ENCODE measurements at regions not wholly inside any gene's neighbourhood (a gene's known extent, or its start where the extent isn't known, plus 50 kb on each side); places are given as distances from the start of the nearest gene placed in this dataset.
A peak's percentile ranks its signal among the peaks of the same experiment; 100 is the strongest.

DNA sequence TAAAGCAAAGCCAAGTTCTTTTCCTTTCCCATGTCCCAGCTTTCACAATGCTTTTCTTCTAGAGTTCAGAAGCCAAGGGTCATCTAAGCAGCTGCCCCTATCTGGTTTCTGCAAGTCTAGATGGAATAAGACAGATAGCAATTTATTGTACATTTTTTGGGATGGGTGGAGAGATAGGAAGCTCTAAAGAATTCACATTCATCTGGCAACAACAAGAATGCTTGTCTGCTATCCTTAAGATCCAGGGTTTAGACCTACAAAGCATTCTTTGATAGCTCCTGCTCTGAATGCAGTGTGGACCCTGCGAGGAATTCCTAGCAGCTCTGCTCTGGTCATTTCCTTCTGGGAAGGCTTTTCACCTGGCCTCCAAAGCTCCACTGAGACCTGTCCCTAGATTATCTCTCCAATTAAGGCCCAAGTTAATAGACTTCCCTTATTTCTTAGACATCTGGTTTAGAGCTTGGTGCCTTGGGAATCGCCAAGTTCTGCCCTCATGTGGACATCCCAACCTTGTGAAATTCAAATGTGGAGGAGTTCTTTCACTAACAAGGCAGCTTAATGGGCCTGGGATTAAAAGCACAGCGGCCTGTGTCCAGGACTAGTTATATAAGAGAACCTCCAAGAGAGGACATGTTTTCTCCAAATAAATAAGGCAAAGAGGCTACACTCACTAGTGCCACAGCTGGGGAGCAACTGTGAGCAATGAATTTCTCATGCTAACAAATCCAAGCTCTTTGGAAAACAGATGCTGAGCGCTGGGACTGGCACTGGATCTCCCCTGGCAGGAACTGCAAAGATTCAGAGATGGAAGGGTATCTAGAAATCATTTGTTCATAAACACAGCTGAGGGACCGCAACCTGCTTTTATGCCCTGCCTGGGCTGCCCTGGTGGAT, 384.5 kb upstream of the DDHD1 start:
- no peak for DNase-seq

DNA sequence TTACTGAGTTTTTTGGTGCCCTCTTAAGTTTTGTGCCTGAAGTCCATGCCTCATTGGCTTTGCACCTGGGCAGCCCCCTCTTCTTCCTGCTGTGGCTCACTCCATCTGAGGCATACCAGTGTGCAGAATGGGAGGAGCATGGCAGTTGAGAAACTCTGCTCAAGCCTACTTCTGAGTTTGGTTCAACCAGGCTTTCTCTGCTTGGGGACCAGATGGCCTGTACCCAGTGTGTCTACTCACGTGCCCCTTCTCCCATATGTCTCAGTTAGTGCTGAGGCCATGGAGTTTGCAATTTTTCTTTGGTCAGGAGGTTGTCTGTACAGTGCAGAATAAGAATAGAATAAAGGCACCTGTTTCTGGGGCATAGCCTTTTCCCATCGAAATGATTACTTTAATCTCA, 383.3 kb upstream of the DDHD1 start:
- no peak for DNase-seq

DNA sequence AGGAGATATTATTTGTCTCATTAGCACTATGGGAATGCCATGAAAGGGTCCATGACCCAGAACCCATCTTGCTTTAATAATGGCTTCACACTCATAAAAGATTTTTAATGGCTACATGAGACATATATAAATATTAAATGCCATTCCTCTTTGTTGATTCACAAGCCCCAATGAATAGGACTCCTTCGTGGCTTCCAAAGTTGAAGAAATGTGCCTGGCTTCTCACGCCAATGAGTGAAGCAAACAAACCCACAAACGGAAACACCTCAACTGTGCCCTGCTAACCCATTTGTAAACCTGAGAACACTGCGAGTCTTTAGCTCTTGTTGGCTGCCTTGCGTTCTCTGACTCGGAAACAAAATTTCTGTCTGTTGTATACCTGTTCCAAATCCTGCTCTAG, 381.7 kb upstream of the DDHD1 start:
- DNase-seq: peak; percentile 71

DNA sequence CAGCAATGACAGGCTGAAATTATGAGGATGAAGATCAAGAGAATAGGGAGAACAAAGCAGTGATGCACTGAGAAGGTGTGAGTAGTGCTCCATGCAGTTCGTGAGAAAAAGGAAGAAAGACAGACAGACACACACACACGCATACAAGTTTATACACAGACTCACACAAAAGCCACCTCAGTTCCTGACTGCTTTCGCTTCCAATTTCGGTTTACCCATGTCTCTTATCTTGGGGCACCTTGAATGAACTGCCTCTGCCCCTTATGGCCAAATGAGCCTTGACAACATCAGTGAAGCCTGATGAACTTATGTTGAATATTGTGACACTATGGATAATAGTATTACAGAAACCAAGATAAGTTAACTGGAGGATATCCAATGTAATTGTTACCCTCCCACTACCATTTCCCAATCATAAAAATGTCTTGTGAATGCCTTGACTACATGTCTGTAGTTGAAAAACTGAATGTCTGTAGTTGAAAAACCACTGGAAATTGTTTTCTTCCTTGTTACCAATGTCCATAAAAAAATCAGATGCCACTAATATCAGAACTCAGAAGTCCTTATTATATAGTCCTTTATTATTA, 380.4 kb upstream of the DDHD1 start:
- DNase-seq: no peak

DNA sequence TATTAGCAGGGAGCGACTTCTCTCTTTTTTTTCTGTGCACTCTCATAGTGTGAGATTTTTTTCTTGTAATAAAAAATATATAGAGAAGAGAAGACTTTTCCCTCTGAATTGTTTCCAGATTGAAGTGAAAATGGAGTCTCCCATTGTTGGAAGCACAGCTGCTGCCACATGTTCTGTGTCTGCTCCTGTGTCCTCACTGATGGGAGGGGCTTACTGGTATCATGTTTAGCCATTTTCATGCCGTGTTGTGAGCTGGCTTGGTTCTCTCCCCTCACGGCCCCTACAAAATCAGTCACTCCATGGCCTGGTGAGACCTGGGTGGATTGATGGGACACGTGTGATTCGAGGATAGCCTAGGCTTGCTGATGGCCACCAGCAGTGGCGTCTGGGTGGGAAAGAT, 379.7 kb upstream of the DDHD1 start:
- DNase-seq: no peak

DNA sequence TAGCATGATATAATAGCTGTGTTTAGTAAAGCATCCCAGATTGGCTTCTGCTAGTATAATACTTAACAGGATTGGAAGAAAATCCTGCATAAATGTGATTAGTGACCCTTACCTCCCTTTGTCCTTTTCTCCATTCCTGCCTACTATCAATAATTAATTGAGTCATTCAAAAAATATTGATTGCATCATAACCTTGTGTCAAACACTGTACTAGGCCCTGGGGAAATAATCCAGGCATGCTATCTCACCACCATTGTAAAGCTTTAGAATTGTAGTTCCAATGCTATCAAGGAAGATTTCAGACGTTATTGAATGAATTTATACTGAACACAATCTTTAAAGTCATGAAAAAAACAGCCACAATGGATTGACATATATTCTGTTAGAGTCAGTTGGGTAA, 378.6 kb upstream of the DDHD1 start:
- no peak for DNase-seq

DNA sequence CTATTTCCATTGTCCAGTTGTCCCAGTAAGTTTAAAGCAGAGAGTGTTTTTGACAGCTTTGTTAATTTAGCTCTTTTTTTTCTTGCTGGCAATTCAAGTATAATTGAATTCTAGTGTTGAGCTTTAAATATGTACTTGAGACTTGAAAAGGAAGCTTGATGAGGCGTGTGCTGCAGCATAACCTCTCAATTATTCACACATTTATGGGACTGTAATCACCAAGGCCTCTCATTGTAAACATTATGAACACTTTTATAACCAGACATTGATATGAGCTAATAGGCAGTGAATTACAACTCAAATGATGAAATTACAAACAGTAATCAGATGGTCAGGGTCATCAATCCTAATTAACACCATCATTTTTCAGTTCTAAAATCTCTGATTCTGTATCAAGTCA, 378.0 kb upstream of the DDHD1 start:
- no peak for DNase-seq

DNA sequence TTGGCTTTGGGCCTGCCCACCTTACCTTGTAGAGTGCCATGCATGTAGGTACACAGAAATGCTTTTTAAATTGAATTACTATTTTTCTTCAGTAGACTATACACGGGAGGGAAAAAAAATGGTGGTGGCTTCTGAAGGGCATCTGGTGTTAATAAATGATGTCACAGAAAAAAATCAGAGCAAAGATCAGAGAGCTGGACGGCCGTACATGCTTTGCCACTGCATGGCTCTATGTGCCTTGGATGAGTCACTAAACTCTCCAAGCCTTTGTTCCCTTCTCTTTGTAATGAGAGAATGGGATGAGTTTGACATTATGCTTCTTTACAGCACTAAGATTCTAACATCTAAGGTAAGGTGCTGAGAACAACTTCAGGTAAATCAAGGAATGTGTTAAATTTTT, 376.4 kb upstream of the DDHD1 start:
- DNase-seq: peak; percentile 43

DNA sequence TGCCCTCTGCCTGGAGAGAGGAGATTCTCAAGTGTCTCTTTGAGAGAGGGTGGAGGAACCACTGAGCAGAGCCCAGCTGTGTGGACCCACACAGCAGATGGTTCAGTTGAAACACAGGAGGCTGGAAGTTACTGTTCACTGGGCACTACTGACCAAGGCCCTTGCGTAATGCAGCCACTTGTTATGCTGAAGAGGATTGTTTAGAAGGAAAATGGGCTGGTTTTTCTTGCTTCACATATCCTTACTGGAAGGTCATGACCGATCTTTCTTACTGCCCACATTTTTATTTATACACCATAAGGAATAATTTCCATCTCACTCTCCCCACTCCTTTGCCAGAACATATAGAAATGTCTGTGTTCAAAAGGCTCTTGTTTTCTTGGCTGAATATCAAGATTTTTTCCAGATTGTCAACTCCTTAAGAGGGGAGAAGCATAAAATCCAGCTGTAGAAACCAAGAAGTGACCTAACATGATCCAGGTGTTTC, 375.1 kb upstream of the DDHD1 start:
- DNase-seq: no peak

DNA sequence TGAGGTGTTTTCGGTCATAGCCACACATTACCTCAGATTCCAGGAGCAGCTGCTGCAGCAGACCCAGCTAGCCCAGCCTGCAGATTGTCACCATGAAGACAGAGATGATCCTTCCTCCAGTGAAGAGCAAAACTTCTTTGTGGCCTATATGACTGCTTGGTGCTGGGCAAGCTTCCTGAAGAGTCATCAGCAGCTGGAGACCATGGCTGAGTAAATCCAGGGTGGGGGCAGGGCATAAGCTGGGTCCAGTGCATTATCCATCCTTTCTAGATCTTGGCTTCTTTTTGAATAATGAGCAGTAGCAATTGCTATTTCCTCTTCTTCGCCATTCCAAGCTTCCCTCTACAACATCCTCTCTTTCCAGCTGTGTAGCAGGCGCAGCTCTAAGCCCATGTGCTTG, 373.1 kb upstream of the DDHD1 start:
- no peak for DNase-seq

DNA sequence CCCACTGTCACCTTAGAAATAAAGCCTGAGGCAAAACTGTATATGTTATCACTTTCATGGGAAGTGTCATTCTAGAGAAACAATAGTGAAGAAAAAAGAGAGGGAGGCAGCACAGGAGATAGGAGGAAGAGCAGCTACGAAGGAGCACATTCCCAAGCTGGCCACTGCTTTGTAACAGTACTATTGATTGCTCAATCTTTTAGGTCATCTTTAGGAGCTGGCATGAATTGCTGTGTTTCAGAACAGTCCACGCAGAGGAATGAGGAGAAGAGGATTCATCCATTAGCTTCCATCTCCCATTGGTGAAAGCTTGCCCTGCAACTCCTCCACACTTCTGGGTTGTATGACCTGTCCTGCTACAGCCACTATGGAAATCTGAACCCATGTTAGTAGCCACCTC, 372.5 kb upstream of the DDHD1 start:
- DNase-seq: no peak

DNA sequence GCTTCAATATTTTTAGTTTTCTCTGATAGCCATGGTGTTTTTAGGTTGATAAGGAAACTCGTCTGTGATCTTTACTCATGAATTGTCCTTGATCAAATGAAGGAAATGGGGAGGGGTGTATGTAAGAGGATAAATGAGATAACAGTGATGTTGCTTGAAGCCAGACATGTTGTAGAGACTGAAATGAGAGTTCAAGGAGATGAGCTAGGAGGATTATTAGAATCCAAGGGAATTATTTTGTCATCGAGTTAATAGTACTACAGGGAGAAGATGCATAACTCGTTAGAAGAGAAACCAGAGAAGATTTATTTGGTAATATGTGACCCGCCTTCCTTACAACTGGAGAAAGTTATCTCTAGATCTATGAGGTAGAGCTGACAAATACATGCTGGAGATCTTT, 371.3 kb upstream of the DDHD1 start:
- no peak for DNase-seq

DNA sequence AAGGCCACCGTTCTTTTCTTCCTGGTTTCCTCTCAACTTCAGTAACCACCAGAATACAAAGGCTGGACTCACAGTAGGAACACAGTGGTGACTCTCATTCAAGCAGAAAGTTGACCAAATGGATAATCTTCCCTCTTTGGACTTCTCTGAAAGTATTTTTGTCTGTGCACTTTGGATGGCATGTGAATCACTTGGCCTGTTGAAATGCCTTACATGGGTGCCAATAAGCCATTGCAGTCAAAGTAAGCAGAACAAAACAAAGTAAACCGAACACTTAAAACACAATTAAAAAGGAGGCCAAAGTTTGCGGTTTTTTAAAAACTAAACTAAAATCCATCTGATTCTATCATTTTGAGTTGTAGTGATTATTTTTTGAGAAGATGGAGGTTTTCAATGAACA, 370.1 kb upstream of the DDHD1 start:
- DNase-seq: no peak

DNA sequence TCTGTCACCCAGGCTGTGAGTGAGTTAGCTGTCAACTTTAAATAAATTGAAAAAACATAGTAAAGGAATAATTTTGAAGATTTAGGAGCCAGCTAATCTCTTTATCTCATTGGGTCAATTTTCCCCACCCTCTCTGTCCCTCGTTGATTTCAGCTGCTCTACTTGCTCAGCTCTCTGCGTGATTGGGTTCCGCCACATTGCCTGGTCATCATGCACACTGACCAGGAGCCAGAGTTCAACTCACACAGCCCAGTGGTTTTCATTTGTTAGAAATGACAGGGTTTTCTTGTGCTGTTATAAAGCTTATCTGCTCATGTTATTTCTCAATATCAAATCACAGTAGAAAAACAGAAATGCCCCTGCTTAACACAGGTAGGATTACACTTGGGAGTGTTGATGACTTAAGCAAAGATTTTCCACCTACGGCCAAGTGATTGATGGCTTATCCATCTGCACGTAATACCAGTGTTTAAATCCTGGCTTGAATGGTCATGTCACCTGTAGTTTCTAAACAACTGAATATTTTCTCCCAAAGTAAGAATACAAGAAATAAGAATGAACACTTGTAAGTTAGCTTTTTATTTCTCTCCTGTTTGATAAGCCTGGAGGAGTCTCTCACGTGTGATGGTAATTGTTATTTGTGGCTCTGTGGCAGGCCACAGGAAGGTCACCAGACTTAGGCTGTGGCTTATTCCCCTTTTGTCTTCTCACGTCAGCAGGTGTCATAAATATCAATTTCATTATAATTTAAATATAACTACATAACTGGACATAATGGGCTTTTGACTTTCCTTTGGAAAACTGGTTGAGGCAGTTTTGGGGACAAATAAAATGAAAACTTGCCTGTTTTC, 367.2 kb upstream of the DDHD1 start:
- no peak for DNase-seq

DNA sequence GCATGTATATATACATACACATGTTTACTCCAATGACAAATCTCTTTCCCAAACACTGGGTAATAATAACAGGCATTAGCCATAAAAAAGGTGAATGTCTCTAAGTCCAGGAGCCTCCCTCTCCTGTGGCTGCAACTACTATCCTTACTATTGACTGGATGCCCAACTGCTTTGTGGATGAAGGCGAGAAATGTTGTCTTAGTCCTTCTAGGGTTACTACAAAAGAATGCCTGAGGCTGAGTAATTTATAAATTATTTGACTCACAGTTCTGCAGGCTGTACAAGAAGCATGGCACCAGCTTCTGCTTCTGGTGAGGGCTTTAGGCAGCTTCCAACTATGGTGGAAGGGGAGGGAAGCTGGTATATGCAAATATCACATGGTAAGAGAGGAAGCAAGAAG, 366.0 kb upstream of the DDHD1 start:
- peak; percentile 61 for DNase-seq

DNA sequence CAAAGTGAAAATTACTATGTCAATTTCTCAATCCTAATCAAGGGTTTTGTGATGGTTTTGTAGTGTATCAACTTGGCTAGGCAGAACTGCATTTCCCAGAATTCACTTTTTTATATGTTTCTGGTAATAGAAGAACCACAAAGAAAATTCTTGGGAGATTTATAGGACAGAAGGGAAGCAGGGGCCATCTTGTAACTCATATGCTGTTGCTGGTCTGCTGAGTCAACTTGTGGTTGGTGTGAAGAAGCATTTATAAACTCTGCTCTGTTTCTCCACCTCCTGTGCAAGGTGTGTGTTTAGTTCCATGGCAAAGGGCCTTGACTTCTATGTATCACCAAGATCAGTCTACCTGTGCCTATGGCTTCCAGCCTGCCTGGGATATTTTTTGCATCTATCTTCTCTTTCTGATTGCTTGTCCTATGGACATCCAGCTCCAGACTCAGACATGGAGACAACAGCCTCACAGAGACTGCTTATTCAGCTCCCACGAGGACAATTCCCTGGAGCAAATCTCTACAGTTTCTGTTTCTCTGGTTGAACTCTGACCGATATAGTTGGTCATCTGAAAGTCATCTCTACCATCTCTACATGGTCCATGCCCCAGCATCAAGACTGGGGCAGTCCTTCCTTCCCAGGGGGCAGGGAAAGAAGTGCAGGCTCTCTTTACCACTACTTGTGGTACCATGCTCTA, 364.3 kb upstream of the DDHD1 start:
- DNase-seq: peak; percentile 77

DNA sequence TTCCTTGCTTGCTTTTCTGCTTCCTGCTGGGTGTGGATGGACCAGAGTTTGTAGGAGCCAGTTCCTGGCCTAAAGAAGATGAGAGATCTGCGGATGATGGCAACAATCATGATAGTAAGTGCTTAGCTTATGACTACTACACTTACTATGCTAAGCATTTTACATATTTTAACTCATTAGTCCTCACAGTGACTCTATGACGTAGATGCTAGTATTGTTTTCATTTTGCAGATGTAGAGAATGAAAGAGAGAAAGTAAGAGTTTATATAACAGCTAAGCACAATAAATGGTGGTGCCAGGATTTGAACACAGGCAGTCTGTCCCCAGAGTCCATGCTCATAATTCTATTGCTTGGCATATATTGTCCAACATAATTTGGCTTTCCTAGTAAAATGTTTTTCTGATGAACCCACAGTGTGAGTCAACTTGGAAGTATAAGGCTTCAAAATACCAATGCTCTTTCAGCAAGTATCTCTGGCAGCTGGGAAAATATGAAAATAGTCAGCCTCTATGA, 363.2 kb upstream of the DDHD1 start:
- DNase-seq: peak; percentile 90

DNA sequence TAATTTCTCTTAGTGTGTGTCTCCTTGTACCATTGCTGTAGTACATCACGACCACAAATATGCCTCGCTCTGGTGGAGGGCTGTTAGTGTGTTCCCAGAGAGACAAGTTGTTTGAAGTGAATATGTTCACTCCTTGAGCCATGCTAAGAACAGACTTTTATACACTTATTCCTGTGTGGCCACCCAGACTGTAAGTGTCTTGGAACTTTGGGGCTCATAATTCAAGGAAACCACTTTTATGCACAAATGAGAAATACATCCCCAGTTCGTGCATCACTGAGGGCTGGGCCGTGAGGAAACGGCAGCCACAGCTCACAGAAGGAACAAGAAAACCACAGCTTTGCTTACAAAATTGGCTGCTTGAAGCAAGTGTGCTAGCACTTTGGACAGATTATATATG, 362.2 kb upstream of the DDHD1 start:
- peak; percentile 79 for DNase-seq

DNA sequence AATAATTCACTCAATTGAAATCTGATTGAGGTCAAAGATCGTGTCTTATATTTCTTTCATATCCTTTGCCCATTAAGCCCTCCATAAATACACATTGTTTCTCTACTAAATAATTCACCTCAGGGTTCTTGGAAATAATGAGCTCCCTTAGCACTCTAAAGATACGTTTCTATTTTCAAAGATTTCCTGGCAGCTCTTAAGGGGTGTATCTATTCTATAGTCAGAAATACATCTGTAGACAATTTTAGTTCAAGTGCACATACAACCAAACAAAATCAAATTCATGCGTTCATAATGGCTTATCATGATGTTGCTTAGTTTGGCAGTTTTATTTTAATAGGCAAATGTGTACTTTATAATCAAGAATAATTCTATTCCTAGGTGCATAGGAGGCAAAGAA, 361.1 kb upstream of the DDHD1 start:
- DNase-seq: no peak

DNA sequence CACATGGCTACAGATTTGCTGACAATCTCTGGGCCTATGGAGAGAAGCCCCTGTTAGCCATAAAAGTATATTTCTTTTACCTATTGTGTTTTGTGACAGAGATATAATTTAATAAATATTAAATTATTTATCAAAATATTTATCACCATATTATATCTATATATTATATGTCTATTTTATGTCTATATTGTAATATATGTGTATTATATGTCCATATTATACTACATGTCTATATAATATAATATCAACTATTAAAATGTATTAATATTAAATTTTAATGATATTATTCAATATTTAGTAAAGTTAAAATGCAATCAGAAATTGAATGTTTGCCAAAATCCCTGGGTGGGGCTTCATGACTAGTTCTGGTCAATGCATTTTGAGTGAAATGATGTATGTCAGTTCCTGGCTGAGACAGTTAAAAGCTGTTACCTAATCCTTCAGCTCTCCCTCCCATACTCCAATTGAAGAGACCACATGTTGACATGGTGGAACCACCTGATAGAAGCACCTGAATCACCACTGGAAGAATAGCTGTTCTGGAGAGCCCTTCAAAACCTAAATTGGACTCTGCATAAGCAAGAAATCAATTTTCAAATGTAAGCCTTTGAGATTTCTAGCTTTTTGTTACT, 357.3 kb upstream of the DDHD1 start:
- DNase-seq: no peak

DNA sequence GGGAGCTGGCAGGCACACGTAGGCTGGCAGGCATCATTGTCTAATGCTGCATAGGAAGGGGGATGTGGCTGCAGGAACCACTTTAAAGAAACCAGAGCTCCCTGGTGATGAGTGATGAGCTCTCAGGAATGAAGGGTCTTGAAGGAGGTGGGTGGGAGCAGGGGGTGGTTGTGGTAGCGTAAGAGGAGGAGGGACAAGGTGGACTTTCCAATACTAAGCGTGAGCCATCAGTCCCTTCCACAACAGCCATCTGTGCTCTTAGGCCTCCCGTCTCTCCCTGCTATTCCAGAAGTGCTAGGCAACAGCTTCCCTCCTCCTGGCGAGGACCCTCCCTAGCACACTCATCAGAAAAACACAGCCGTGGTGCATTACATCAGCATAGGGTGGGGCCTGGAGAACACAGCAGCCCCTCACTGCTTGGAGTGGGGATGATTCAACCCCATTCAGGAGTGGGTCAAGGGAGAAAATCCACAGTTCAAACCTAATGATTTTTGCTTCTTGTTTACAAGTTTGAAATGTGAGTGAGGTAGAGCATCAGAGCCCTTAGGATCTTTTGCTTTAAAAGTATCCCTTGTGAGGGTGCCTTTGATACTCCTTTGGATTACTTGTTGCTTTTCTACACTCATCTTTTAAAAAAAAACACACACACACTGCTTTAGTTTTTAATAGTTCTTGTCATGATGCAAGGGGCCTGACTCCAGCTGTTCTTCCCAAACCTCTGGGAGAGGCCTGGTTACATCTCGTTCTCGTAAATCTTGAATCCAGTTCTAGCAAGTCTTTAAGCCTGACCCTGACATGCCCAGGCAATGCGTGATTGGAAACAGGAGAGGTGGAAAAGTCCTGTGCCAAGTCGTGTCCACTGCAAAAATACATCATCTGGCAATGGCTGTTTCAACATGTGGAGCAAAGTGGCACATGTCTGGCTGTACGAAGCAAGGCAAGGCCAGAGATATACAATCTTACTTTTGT, 356.4 kb upstream of the DDHD1 start:
- DNase-seq: peak; percentile 74
